HG03175 (cell line): ENCODE measurements at regions not wholly inside any gene's neighbourhood (a gene's known extent, or its start where the extent isn't known, plus 50 kb on each side); places are given as distances from the start of the nearest gene placed in this dataset.
"Not testable (repeated sequence)": the region's sequence is repeated elsewhere in the genome, so short reads cannot be mapped to it uniquely, and the experiment has no call there.

Source experiments
- ATAC-seq: cut with Tn5 transposase; IDR thresholded peaks from one replicate; pipeline ENCODE4 v1.9.1; 2021; ENCODE audit warnings: mild to moderate bottlenecking, moderate library complexity; ENCODE audit not compliant: unreplicated experiment

- ATAC-seq = no peak
Observed at GRCh38 chr5:148880197-148880596, 53.8 kb downstream of the ADRB2 start.

DNA sequence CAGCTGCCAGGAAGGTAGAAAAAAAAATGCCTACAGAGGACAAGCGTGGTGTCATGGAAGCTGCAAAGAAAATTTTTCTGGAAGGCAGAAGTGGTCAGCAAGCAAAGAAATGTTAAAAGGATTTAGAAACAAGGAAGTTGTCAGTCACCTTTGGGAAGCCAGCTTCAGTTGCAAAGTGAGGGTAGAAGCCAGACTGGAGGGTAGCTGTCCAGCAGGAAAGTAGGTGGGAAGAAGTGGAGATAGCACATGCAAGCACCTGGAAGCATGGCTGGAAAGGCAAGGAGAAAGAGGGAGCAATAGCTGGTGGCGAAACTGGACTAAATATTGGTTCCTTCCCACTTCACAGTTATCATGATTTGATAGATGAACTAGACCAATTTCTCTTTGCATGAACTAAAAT, 54.3 kb downstream of the ADRB2 start:
- ATAC-seq = no peak

DNA sequence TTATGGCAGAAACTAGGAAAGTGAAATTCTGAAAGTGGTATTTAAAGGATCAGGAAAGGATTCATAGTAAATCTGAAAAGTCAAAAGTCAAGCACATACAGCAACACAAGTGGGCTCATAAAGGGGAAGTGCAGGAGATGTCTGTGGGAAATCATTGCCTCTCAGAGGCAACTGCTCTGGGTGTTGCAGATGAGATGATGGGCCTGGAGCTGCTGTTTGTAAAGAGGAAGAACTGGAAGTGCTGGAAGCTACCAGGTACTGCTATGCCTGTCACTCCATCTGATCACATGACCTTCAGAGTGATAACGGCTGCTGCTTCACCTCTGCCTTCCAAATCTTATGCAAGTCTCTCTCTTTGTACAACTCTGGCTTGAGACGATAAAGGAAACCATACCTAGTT, 55.9 kb downstream of the ADRB2 start:
- no peak for ATAC-seq

DNA sequence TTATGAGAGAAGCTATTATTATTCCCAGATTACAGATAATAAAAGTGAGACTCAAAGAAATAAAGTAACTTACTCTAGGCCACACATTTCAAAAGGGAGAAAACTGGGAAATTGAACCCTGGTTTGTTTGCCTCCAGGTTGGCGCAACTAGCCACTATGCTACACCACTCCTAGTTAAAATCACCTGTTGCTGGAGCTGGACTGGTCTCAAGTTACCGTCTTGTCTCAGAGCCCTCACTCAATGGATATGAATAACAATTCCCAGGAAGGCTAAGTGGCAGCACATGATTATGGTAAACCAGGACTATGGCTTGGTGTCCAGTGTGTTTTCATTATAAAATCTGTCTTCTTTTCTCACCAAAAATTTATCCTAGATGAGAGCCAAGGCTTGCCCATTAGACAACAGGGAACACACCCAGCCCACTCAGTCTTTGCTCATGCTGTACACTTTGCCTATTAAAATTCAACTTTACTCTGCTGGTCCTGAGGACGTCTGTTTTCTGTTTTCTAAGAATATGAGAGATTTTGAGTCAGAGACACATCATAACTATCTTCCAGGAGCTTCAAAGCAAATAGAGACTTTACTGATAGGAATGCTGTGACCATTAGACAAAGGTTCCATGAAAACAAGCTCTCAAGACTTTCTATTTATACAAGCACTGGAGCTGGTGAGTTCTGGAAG, 58.1 kb downstream of the ADRB2 start:
- ATAC-seq = no peak

DNA sequence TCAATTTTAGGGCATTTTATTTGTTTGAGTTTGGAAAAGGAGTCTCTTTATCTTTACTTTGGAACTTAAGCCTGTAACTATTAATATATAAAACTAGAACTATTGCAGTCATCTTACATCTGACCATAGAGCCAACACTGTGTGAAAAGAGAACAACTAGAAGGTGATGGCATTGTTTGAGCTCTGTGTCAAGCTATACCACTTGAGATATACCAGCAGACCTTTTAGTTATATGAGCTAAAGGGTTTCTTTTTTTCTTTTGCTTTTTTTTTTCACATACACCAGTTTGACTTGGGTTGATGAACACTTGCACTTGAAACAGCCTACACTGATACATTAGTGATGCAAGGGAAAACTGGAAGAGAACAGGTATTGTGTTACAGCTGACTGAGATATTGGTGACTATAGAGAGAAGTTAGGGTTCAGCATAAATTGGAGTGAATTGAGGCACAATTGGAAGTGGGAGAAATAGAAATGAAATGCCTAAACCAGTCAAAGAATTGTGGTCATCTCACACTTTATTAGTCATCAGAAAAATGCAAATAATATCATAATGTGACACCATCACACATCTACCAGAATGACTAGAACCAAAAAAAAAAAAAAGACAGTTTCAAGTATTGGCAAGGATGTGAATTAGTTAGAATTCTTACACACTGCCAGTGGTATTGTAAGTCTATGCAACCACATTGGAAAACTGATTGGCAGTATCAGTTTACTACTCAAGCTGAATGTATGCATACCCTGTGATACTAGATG, 60.9 kb downstream of the ADRB2 start:
- peak; percentile 53 for ATAC-seq

- not testable (repeated sequence) for ATAC-seq
Observed at GRCh38 chr5:148889936-148890335, 63.5 kb downstream of the ADRB2 start.

- ATAC-seq = not testable (repeated sequence)
Observed at GRCh38 chr5:148895441-148895840, 69.0 kb downstream of the ADRB2 start.

DNA sequence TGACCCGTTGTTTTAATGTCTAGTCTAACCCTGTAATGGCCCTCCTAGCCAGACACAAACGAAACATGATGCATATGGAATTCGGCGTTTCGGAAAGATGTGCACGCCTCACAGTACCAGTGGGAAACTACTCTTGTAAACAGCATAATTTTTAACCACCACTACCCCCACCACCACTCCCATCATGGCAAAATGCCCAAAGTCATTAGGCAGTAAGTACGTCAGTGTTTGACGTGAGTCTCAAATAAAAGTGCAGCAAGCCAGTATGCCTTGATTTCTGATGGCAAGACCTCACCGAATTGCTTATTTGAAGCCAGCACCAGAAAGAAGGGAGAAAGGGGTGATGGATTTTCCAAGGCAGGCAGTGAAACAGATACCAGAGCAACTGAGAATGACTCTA, 71.4 kb downstream of the ADRB2 start:
- no peak for ATAC-seq

DNA sequence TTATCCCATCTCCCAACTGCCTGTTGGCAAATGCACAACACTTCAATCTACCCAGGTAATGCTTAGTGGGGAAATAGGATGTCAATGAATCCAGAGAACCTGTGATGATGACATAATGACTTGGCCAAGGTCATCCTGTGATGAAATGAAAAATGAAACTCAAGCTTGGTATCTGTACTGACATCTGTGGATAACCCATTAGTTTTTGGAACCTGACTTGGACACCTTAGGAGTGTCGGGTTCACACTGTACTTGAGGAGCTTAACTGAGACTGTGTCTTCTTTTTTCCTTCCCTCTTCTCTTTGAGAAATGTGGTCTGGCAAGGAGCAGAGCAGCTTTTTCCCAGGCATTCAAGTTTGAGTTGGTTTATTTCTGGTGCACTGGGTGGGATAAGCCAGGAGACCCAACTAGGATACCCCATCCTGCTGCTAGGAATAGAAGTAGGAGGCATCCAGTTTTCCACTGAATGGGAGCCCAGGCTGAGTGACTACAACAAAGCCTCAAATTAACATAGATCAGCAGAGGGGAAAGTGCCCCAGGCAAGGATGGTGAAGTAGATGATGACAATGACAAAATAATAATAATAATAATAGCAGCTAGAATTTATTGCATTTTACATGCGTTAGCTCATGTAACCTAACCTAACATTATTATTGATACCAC, 72.1 kb downstream of the ADRB2 start:
- ATAC-seq = no peak

DNA sequence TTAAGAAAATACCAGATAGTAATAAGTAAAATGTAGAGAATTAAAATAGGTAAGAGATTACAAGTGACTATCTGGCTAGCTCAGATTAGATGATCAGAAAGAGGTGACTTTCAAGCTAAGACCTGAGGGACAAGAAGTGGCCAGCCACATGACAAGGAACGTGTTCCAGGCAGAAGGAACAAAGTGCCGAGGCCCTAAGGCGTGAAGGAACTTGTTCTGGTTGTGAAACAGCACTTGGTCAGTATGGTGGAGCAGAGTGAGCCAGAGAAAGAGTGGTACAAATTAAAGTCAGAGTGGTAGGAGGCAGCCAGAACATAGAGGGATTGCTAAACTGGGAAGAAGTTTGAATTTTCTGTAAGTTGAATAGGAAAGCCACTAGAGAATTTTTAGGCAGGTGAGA, 73.6 kb downstream of the ADRB2 start:
- no peak for ATAC-seq

DNA sequence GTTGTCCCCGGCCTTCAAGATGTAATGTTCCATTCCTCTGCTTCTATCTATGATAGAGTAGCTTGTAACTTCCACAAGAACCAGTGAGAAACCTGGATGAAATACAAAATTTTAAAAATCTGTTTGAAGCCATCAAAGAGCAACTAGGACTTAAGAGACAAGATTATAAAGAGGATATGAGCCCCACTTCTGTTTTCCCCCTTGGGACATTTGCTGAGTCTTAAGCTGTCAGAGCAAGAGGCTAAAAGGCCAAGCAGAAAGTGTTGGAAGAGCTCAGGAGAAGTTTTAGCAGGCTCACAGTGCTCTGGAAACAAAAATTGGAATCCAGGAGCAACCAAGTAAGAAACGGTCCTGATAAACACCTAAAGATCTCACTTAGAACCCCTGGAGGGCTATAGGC, 76.1 kb downstream of the ADRB2 start:
- no peak for ATAC-seq

GRCh38 chr5:148903587-148903986, 77.2 kb downstream of the ADRB2 start:
- no peak for ATAC-seq

DNA sequence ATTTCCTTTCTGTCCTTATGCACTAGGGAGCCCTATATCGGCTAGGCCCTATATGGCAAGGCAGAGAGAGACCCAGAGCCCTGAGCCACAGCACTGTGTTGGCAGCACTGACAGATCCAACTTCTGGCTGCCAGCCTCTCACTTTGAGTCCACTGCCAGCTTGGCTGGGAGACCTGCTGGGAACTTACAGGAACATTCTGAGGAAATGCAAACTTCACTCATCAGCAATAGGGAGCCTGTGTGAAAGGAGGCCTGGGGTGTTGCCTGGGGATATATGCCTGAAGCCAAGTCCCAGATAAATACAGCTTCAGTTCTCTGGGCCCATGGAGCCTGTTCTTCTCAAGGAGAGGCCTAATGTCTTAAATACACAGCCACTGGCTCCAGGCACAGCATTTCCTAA, 78.0 kb downstream of the ADRB2 start:
- no peak for ATAC-seq

- ATAC-seq = no peak
Observed at GRCh38 chr5:148905541-148905940, 79.1 kb downstream of the ADRB2 start.

DNA sequence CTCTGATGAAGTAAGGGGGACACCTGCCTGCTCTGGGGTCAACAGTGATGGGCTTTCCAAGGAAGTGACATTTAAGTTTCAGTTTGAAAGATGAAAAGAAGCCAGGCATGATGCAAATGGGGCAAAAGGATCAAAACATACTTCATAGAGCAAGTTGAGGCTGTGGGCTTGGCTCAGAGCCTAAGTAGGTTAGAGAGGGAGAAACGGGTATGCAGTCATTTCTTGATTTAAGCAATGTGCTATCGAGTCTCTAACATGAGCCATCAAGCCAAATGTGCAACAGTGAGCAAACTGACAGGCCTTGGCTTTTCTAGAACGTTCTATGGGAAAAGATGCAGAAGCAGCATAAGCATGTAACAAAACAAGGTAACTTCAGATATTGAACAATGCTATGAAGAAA, 80.6 kb downstream of the ADRB2 start:
- no peak for ATAC-seq

DNA sequence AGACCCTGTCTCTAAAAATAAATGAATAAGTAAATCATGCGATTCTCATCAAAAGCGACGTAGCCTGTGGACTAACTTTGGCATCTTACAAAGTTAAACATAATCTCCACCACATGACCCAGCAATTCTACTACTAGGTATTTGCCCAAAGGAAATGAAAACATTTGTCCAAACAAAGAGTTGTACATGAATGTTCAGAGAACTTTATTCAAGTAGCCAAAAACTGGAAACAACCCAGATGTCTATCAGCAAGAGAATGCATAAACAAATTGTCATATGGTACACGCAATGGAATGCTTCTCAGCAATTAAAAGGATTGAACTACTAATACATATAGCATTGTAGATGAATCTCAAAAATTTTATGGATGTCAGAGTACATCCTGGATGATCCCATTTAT, 82.6 kb downstream of the ADRB2 start:
- ATAC-seq = no peak

GRCh38 chr5:148909766-148910165, 83.4 kb downstream of the ADRB2 start:
- ATAC-seq = no peak

- no peak for ATAC-seq
Observed at GRCh38 chr5:148910216-148910615, 83.8 kb downstream of the ADRB2 start.

GRCh38 chr5:148910686-148911361, 84.4 kb downstream of the ADRB2 start:
- no peak for ATAC-seq

DNA sequence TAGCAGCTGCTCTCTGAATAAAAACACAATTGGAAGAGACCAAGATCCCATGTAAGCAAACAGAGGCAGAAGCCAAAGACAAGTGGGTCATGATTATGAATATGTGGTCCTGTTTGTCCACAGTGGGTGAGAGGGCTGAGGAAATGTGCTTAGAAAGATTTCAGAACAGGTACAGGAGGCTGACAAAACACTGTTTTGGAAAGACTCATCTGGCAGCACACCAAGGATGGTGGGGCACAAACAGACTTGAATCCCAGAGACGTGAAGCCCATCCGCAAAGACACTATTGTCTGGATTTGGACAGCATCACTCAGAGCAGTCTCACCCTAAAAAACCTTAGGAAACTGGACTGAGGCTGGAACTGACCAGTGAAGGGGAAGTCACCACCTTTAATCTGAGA, 85.0 kb downstream of the ADRB2 start:
- ATAC-seq = no peak

- ATAC-seq = no peak
Observed at GRCh38 chr5:148912146-148912545, 85.7 kb downstream of the ADRB2 start.
